Kidney glomerular epithelial cell (primary cell): ENCODE measurements at regions not wholly inside any gene's neighbourhood (a gene's known extent, or its start where the extent isn't known, plus 50 kb on each side); places are given as distances from the start of the nearest gene placed in this dataset.
A peak's percentile ranks its signal among the peaks of the same experiment; 100 is the strongest.
"Not testable (repeated sequence)": the region's sequence is repeated elsewhere in the genome, so short reads cannot be mapped to it uniquely, and the experiment has no call there.

Experiments
- DNase-seq: peaks from one replicate; lab custom pipeline; 2025; lab: John Stamatoyannopoulos, UW

DNA sequence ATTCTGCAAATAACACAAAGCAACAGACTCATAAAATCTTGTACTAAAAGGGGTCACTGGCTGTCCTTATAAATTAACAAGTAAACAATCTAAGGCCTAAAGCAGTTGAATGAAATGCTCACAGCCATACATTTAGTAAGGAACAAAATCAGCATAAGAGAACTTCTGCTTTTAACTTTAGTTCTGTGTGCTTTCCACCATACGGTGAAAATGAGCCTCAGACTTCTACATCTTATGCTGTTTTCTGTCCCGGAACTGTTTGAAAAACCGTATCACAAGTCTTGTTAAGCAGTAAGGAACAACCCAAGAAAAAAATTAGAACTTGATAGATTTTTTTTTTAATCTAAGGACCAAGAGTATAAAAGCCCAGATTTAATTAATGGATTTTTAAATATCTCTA lies 549.1 kb upstream of the MIR17HG start:
- DNase-seq = no peak

DNA sequence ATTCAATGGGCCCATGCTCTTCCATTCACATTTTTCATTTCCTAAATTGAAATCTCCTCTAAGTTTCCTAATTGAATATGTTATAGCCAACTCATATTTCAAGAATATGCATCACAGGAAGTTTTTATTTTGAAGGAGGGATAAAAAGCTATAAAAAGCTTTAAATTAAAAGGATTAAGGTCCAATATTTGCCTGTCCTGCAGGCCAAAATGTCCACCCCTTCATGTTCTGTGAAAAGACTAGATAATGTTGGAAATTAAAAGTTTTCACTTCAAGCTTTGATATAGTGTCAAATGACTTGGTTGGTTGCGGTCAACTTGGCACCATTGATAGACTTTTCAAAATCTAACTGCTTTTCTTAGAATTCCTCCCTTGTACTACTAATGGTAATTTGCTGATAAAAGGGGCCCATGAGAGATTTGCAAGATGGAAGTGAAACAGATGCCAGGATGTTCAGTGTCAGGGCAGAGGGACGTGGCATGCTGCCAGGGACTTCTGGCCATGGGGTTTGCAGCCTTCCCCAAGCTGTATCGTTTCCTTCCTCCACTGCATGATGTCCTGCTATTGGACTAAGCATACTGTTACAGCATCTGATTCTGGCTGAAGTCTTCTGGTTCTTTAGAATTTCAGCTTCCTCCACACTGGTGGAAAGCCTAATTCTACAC lies 547.3 kb upstream of the MIR17HG start:
- no peak for DNase-seq

DNA sequence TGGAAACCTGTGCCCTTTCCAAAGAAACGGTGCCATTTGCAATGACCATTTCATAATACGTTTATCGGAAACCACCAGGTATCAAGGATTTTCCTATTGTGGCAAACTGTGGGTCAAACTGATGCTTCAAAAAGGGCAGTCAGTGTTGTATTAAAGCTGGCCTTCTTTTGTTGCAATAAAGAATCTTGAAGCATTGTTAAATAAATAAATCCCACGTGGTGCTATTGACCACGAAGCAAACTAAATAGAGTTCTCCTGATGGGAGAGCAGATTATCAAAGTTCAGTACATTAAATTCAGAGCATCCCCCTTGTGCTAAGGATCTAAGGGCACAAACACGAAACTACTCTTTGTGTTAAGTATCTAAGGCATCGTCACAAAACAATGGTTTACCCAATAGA lies 545.9 kb upstream of the MIR17HG start:
- DNase-seq = no peak

DNA sequence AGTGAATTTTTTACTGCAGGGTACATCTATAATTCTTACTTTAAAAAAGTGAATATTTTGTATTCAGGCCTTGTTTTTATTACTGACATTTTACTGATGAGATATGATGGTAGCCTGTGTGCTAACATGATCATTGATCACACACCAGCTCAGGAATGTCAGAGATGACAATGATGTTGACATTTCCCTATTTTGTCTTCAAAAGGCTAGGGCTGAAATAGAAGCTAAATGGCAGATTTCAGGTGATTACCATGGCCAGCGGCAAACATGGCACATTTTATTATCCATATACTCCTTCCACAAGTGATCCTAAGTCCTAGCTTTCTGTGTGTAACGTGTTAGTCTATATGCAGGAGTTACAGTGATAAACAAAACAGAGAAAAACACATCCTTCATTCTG lies 544.3 kb upstream of the MIR17HG start:
- no peak for DNase-seq

DNA sequence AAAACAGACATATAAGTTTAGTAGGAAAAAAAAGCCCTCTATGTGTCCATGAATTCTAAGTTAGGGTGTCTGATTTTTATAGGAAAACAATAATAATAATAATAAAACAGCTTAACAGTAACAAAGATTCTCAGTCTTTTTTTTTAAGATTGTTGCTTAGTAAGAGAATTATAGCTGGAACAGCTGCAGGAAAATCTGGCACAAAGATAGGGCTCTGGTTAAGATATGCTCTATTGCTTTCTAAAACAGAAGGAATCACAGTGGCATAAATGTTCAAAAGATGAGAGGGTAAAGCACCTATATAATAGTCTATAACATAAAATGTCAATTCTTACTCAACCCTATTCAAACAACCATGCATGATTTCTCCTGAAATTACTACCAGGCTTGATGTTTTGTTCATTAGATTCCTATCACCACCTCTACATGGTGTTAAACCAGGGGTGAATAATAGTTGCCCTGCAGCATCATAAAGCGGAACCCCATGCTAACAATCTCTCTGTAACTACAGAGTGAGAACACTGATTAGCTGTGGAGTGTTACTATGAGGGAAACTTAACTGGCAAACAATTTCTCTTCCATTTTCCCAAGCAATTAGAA lies 541.4 kb upstream of the MIR17HG start:
- DNase-seq = no peak

DNA sequence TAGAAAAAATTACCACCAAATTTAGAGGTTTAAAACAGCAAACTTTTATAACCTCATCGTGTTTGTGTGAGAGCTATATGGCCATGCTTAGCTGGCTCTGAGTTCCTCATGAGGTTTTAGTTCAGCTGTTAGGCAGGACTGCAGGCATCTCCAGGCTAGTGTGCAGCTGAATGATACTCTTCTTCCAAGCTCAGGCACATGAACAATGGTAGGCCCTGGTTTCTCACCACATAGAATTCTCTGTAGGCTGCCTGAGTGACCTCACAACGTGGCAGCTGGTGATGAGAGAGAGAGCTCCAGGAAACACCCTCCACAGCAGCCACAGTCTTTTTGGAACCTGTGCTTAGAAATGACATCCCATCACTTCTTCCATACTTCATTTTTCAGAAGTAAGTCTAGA lies 540.6 kb upstream of the MIR17HG start:
- DNase-seq = no peak

DNA sequence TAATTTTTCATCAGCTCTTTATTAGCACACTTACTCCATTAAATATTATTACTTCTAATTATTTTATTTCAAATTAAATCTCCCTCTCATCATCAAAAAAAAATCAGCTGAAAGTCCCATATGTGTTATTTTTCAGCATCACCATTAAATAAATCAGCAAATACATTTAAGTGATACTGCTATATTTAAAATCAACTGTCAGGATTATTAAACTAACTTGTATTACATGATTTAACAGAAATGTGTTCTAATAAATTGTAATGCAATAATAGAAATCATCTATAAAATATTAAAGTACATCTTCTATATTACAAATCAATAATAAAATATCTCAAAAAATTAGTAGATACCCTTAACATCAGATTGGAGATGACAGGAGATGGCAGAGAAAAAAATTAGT lies 538.6 kb upstream of the MIR17HG start:
- DNase-seq = no peak

DNA sequence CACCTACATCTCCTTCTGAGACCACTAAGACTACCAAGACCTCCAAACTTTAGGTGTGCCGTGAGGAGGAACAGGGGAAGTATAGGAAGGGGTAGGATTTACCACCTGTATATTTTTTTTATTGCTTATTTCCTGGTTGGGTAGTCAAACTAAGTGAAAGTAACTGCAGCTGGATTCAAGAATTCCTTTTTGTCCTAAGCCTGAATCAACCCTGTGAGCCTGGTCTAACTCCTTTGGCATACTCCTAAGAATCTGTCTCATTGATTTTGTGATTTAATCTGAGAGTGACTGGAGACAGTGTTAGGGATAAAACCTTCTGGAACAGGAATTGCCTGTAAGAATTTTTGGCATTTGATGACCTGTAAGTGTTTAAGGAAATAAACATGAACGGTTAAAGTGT lies 523.5 kb upstream of the MIR17HG start:
- no peak for DNase-seq

DNA sequence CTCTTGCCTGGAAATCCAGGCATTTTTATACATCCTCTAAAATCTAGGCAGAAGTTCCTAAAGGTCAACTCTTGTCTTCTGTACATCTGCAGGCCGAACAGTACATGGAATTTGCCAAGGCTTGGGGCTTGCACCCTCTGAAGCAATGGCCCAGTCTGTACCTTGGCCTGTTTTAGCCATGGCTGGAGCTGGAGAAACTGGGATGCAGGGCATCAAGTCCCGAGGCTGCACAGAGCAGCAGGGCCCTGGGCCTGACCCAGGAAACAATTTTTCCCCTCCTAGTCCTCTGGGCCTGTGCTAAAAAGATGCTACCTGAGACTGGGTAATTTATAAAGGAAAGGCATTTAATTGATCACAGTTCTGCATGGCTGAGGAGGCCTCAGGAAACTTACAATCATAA lies 520.8 kb upstream of the MIR17HG start:
- DNase-seq = no peak

DNA sequence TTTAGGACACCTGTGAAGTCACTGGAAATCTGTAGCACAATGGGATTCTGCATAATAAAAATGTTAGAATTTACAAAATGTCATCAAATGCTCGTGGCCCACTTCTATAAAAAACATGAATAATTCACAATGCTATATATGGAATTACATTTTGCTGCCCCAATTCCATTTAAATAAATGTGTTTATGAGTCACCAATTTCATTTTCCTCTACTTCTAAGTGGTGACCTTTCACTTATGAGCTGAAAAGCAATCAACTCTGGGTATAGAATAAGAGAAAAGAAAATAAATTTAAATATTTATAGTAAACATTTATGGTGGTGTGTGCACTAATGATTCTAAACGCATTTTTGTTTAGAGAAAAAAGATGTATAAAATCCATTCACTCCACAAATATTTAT lies 516.7 kb upstream of the MIR17HG start:
- no peak for DNase-seq

DNA sequence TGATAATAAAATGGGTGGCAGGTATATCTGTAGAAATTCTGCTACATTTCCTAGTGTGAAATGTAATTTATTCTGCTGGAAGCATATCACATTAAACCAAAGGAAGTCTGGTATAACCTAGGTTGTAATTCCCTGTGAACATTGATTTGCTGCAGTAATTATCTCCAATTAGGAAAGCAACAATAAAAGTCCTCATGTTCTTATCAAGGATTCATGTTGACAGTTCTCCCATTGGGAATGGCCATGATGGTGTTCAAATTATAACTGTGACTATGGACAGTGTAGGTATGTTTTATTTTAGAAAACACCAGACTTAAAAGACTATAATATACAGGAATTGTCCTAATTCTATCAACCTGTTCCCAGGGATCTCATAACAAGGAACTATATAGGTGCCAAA lies 513.5 kb upstream of the MIR17HG start:
- DNase-seq = no peak

DNA sequence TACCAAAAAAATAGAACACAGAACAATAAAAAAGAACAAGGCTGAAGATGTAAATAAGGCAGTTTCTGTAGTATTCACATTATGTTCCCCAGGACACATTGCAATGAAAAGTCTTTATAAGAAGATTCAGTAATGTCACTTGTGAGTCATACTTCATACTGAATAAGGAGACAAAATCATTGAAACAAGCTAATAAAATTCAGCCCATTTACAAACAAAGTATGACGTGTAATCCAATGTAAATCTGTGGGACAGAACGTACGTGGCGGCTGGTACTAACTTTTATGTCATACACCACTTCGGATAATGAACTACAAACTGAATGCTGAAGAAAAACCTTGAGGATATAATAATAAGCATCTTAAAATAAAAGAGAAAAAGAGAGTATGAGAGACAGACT lies 512.8 kb upstream of the MIR17HG start:
- DNase-seq = no peak

DNA sequence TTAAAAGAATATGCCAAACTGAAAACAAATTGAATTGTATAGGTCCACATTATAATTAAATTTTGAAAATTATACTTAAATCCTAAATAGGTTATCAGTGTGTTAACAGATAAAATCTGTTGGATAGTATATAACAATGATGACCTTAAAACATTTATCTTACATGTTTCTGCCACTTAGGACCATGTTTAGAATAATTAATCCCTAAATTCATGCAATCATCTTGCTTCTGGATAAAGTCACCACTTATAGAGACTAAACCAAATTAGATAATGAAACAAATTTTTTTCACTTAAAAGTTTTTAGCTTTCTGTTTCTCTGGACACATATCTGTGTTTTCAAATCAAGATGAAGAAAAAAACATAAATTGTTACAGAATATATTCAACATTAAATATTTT lies 511.7 kb upstream of the MIR17HG start:
- DNase-seq = no peak

DNA sequence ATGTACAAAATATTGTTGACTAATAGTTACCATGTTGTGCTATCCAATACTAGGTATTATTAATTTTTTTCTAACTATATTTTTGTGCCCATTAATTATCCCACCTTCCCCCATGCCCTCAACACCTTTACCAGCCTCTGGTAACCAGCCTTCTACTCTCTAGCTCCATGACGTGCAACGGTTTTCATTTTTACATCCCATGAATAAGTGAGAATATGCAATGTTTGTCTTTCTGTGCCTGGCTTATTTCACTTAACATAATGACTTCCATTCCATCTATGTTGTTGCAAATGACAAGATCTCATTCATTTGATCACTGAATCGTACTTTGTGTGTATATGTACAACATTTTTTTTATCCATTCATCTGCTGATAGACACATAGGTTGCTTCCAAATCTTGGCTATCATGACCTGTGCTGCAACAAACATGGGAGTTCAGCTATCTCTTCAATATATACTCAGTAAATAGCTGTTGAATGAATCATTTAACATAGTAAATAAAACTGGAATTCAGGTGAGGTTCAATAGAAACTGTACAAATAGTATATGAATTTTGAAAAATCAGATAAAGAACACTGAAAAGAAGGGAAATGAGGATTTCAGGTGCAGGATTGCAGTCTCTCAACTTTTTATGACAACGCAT lies 509.0 kb upstream of the MIR17HG start:
- no peak for DNase-seq

DNA sequence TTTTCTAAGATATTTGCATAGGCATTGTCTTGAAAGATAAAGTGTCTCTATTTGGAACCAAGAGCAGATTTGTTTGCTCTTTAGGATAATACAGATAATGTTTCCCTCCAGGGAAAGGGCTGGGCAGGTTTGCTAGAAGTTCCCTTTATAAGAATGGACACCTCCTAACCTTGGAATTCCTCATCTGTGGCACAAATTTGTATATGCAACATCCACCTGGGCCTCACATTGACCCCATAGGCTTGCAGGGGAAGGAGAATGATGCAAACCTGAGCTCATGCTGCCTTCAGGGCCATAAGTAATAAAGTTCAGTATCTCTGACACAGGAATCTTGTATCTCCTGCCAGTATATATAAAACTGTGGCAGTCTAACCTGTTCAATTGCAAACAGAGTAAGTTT lies 508.4 kb upstream of the MIR17HG start:
- no peak for DNase-seq

DNA sequence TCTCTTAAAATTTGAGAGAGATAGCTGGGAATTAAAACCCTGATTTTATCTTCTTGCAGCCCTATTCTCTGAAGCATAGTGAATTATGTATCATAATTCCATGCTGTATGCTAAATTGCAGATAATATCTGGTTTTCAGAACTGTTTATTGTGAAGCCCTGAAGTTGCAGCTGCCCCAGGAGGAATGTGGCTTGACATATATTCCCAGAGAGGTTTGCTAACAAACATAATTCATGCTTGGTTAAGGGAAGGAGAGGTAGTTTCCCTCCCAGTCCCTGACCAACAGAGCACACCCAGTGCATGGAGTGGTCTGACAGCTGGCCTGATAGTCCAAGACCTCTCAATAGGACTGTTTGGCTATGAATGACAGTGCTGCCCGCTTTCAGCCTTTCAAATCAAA lies 500.6 kb upstream of the MIR17HG start:
- no peak for DNase-seq

DNA sequence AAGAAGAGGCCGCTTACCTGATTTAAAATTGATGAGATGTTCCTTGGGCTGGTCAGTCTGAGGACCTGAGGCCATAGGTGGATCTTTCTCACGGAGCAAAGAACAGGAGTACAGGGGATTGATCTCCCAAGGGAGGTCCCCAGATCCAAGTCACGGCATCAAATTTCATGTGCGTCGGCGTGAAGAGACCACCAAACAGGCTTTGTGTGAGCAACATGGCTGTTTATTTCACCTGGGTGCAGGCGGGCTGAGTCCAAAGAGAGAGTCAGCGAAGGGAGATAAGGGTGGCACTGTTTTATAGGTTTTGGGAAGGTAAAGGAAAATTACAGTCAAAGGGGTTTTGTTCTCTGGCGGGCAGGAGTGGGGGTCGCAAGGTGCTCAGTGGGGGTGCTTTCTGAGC lies 493.8 kb upstream of the MIR17HG start:
- DNase-seq = not testable (repeated sequence)

DNA sequence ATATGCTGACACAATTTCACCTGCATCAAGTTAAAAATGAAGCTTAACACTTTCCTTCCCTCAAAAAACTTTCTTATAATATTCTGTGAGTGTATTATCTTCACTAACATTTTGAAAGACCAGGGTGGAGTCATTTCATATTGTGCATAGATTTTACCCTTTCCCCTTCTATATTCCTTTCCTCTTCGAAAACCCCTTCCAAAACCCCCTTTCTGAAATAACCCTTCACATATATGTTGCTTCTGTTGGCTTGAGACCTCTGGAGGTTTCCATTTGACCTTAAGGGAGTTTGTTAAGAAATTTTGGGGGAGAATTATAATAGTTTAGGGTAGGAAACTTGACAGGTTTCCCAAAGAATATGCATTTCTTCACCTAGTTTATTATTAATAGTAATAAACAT lies 489.6 kb upstream of the MIR17HG start:
- no peak for DNase-seq

DNA sequence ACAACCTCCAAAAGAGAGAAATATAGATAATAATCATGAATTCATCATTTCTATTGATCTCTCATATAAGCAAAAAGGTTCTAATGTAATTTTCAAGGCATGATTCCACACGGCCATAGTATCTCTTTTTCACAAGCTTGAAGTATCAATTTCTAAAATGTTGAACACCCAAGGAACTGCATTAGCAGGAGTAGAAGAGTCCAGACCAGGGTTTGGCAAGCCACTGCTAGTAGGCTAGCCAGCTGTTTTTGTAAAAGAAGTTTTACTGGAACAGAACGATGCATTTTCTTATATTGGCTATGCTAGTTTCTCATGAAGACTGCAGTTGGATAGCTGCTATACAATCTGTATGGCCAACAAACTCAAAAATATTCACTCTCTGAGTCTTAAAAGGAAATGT lies 481.5 kb upstream of the MIR17HG start:
- DNase-seq = no peak

DNA sequence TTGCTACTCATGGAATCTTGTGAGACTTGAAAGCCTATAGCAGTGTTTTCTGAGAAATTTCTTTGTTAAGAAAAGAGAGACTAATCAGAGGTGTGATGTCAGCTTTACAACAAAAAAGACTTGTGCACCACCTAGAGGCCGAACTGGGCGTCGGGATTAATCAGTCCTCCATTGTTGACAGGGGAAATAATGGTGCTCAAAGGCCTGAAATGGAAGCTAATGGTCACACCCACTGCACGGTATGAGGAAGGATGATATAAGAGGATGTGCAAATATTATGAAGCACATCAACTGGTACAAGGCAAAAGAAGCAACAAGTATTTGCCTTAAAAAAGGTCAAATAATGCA lies 480.2 kb upstream of the MIR17HG start:
- peak; percentile 82 for DNase-seq

DNA sequence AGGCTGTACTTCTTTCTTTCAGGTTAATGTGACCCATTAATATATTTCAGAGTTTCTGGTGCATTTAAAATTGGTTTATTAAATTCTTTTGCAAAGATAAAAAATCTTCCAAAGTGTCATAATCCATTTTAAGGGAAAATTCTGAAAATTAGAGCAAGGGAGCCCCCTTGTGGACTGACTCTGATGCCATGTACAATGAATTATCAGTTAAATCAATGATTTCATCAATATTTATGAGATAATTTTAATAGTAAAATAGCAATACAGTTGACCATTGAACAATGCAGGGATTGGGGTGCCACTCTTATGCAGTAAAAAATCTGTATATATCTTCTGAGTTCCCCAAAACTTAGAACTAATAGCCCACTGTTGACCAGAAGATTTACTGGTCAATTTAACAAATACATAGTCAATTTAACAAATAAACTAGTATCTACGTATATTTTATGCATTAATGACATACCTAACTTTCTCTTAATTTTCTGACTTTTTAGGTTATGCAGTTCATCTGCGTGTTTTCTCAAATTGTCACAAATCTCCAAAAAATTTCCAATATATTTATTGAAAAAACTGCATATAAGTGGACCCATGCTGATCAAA lies 479.1 kb upstream of the MIR17HG start:
- DNase-seq = peak; percentile 1

DNA sequence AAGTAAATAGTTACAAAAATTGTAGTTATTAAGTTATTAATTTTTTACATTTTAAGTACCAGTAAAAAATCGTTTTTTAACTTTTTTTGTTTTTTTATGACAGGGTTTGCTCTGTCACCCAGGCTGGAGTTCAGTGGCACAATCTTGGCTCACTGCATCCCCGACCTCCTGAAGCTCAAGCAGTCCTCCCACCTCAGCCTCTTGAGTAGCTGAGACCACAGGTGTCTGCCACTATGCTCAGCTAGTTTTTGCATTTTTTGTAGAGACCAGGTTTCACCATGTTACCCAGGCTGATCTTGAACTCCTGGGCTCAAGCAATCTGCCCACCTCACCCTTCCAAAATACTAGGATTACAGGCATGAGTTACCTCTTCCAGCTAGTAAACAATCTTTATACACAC lies 477.9 kb upstream of the MIR17HG start:
- no peak for DNase-seq

DNA sequence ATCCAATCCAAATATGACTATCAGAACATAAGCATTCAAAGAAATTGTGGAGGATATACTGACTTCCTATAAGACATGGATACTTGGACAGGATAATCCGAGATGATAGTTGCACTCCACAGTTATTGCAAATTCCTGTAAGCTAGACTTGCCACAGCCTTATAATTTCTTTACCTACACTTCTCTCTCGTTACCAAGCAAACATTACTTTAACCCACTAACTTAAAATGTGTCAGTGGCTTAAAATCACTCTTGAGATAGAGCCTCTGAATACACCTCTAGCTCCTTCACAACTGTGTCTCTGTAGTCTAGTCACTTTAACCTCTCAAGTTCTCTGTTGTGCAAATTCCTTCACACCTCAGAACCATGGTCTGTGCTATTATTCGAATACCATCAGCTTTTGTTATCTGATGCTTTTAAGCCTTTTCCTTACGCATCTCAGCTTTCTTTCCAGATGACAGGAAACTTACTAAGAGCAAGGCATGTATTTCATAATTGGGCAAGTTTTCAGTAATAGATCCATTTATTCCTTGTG lies 474.9 kb upstream of the MIR17HG start:
- no peak for DNase-seq
